GM21367 (cell line): ENCODE measurements at regions not wholly inside any gene's neighbourhood (a gene's known extent, or its start where the extent isn't known, plus 50 kb on each side); places are given as distances from the start of the nearest gene placed in this dataset.

Source experiments
- ATAC-seq: cut with Tn5 transposase; IDR thresholded peaks from one replicate; pipeline ENCODE4 v1.9.1; 2021; ENCODE audit not compliant: unreplicated experiment

DNA sequence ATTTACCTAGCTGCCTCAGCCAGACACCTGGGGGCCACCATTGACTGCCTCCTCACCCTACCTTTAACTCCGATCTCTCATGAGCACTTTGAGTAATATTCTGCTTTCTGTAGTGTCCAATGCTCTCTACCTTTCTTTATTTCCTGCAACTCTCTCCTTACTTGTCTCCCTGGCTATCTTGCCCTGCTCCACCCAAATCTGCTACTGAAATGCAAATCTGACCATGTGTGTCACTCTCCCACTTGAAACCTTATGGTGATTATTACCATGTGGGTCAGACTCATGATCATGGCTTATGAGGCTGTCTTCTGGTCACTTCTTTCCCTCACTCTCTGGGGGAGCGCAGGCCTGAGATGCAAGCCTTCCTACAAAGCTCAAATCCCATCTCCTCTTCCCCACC lies 83.3 kb downstream of the INSIG2 start:
- no peak for ATAC-seq

DNA sequence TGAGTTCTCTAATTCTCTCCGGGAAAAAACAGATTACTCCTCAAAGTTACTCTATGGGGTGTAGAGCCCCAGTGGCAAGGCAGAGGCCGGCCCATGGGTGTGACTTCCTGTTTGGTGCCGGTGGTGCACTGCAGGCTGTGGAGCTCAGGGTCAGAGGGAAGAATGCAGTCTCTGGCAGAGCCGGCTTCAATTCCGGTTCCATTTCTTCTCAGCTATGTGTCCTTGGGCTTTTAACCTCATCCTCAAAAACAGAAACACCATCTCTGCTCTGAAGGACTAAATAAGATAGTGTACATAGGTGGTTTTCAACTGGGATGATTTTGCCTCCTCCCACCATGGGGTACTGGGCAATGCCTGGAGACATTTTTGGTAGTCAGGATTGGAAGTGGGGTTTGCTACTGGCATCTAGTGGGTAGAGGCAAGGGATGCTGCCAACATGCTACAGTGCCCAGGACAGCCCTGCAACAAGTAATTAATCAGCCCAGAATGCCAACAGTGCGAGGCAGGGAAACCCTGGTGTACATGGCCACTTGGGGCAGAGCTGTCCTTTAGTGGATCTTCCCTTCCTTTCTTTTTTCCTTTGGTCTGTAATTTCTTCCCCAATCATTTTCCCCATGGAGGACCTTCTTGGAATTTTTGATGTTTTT lies 81.2 kb downstream of the INSIG2 start:
- peak; percentile 75 for ATAC-seq

DNA sequence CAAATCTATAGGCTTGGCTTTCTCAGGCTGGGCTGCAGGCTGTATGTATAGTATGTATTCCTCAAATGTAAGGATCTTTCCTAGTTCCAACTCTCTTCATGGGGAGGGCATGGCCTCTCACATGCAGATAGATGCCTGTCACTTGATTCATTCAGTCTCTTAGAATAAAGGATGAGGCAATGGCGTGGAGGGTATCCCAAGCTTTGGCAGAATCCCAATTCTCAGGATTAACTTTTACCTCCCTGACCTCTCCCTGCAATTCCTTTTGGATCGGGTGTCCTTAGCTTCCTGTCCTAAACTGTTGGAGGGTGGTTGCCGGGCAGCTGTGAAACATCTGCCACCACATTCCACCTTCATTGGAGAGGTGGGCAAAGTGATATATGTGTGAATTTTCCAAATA lies 80.3 kb downstream of the INSIG2 start:
- ATAC-seq = no peak

DNA sequence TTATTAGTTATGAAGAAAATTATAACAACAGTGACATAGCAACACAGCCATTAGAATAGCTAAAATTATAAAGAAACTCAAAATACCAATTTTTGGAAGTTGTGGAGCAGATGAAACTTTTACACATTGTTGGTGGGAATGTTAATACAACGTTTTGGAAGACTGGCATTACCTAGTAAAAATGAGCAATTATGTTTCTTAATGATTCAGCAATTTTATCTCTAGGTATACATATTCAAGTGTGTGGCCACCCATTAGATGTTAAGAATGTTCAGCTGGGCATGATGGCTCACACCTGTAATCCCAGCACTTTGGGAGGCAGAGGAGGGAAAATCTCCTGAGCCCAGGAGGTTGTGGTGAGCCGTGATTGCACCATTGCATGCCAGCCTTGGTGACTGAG lies 78.8 kb downstream of the INSIG2 start:
- ATAC-seq = no peak

DNA sequence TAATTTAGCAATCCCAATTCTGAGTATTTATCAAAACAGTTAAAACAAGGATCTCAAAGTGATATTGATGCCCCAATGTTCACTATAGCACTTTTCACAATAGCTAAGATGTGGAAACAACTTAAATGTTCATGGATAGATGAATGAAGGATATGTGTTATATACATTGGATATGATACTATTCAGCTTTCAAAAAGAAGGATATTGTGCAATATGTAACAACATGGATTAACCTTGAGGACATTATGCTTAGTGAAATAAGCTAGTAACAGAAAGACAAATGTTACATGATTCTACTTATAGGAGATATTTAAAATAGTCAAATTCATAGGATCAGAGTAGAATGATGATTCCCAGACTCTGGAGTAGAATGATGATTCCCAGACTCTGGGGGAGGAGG lies 78.0 kb downstream of the INSIG2 start:
- ATAC-seq = no peak

DNA sequence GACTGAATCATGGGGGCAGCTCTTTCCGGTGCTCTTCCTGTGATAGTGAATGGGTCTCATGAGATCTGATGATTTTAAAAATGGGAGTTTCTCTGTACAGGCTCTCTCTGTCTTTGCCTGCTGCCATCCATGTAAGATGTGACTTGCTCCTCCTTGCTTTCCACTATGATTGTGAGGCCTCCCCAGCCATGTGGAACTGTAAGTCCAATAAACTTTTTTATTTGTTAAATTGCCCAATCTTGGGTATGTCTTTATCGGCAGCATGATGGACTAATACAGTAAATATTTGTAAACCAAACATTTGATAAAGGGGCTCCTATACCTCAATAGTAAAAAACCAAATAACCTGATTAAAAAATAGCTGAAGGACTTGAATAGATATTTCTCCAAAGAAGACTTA lies 77.3 kb downstream of the INSIG2 start:
- ATAC-seq = no peak
